HL-60 (cell line): ENCODE measurements at regions not wholly inside any gene's neighbourhood (a gene's known extent, or its start where the extent isn't known, plus 50 kb on each side); places are given as distances from the start of the nearest gene placed in this dataset.

Experiments
- GABPA ChIP-seq: IDR thresholded peaks from 2 replicates; pipeline ENCODE4 v1.6.1; 2012; ENCODE audit warnings: low read depth
- POLR2AphosphoS5 ChIP-seq: IDR thresholded peaks from 2 replicates; pipeline ENCODE4 v1.6.1; 2012; ENCODE audit warnings: low read depth
- REST ChIP-seq: IDR thresholded peaks from 2 replicates; pipeline ENCODE4 v1.6.1; 2012; ENCODE audit warnings: low read depth; ENCODE audit not compliant: insufficient replicate concordance
- TF ChIP-seq, protein P1 (sequence below): IDR thresholded peaks from one replicate; pipeline ENCODE4 v1.5.1; 2011; ENCODE audit warnings: low read length, control low read depth, inconsistent platforms; ENCODE audit not compliant: insufficient read depth

DNA sequence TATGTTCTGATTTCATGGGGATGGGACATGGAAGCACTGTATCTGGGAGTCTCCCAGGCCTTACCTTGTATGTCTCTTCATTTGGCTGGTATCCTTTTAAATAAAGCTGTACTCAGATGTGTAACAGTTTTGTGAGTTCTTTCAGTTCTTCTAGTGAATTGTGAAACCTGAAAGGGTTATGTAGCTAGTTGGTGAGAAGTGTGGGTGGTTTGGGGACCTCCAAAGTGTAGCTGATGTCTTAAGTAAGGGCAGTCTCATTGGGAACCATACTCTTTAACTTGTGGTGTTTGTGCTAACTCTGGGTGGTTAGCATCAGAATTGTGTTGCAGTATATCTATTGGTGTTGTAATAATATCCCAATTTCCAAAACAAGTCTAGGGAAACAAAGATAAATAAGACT is 166.9 kb upstream of the CCNH start:
- TF ChIP-seq, protein P1, sequence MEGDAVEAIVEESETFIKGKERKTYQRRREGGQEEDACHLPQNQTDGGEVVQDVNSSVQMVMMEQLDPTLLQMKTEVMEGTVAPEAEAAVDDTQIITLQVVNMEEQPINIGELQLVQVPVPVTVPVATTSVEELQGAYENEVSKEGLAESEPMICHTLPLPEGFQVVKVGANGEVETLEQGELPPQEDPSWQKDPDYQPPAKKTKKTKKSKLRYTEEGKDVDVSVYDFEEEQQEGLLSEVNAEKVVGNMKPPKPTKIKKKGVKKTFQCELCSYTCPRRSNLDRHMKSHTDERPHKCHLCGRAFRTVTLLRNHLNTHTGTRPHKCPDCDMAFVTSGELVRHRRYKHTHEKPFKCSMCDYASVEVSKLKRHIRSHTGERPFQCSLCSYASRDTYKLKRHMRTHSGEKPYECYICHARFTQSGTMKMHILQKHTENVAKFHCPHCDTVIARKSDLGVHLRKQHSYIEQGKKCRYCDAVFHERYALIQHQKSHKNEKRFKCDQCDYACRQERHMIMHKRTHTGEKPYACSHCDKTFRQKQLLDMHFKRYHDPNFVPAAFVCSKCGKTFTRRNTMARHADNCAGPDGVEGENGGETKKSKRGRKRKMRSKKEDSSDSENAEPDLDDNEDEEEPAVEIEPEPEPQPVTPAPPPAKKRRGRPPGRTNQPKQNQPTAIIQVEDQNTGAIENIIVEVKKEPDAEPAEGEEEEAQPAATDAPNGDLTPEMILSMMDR = no peak
- TF ChIP-seq POLR2AphosphoS5 (no peak), GABPA (no peak), REST (no peak)
